ENCODE measurements at regions not wholly inside any gene's neighbourhood (a gene's known extent, or its start where the extent isn't known, plus 50 kb on each side); places are given as distances from the start of the nearest gene placed in this dataset.
"Not testable (repeated sequence)": the region's sequence is repeated elsewhere in the genome, so short reads cannot be mapped to it uniquely, and the experiment has no call there.

GRCh38 chr20:52054123-52054522, 137.5 kb downstream of the ZFP64 start:
- Histone ChIP-seq H3K79me2 (ENCODE audit: control insufficient read depth, insufficient read depth, low read length, unreplicated experiment) (no peaks in the 10 kb centered on the region), H3K27me3 (ENCODE audit: insufficient read depth, low read length) (no peaks in the 10 kb centered on the region), H3K4me1 (ENCODE audit: control insufficient read depth, insufficient read depth, low read length, unreplicated experiment) (peaks cover 5% of the 10 kb centered on the region), H2AFZ (ENCODE audit: low read length, unreplicated experiment) (no peak overlapping the region), H3K4me3 (ENCODE audit: low read depth, low read length) (no peak overlapping the region), H3K36me3 (ENCODE audit: insufficient read depth, low read length) (no peaks in the 10 kb centered on the region), H3K27ac (ENCODE audit: low read depth, low read length) (no peak overlapping the region)

GRCh38 chr20:52049001-52049731, 142.4 kb downstream of the ZFP64 start:
- Histone ChIP-seq H3K4me3 (ENCODE audit: low read depth, low read length) (no peak overlapping the region), H3K36me3 (ENCODE audit: insufficient read depth, low read length) (no peaks in the 10 kb centered on the region), H3K4me1 (ENCODE audit: control insufficient read depth, insufficient read depth, low read length, unreplicated experiment) (peaks cover 20% of the 10 kb centered on the region), H2AFZ (ENCODE audit: low read length, unreplicated experiment) (peak overlapping the region; percentile 20), H3K79me2 (ENCODE audit: control insufficient read depth, insufficient read depth, low read length, unreplicated experiment) (no peaks in the 10 kb centered on the region), H3K27ac (ENCODE audit: low read depth, low read length) (peak overlapping the region; percentile 41), H3K27me3 (ENCODE audit: insufficient read depth, low read length) (no peaks in the 10 kb centered on the region)

GRCh38 chr20:52047811-52048764, 143.5 kb downstream of the ZFP64 start:
- H3K4me3 ChIP-seq (ENCODE audit: low read depth, low read length), result no peak overlapping the region
- no peaks in the 10 kb centered on the region for H3K27me3 ChIP-seq (ENCODE audit: insufficient read depth, low read length)
- peak overlapping the region; percentile 8 for H2AFZ ChIP-seq (ENCODE audit: low read length, unreplicated experiment)
- H3K4me1 ChIP-seq (ENCODE audit: control insufficient read depth, insufficient read depth, low read length, unreplicated experiment), result peaks cover 20% of the 10 kb centered on the region
- peak overlapping the region; percentile 41; the same call in 1 of the 2 replicates for H3K27ac ChIP-seq (ENCODE audit: low read depth, low read length)
- H3K36me3 ChIP-seq (ENCODE audit: insufficient read depth, low read length), result no peaks in the 10 kb centered on the region
- no peaks in the 10 kb centered on the region for H3K79me2 ChIP-seq (ENCODE audit: control insufficient read depth, insufficient read depth, low read length, unreplicated experiment)

GRCh38 chr20:52041966-52042365, 149.6 kb downstream of the ZFP64 start:
- no peaks in the 10 kb centered on the region for H3K36me3 ChIP-seq (ENCODE audit: insufficient read depth, low read length)
- no peak overlapping the region for H2AFZ ChIP-seq (ENCODE audit: low read length, unreplicated experiment)
- no peaks in the 10 kb centered on the region for H3K4me1 ChIP-seq (ENCODE audit: control insufficient read depth, insufficient read depth, low read length, unreplicated experiment)
- H3K79me2 ChIP-seq (ENCODE audit: control insufficient read depth, insufficient read depth, low read length, unreplicated experiment), result no peaks in the 10 kb centered on the region
- H3K4me3 ChIP-seq (ENCODE audit: low read depth, low read length), result no peak overlapping the region
- no peak overlapping the region for H3K27ac ChIP-seq (ENCODE audit: low read depth, low read length)
- H3K27me3 ChIP-seq (ENCODE audit: insufficient read depth, low read length), result no peaks in the 10 kb centered on the region

GRCh38 chr20:52039790-52040189, 151.8 kb downstream of the ZFP64 start:
- Histone ChIP-seq H3K27me3 (ENCODE audit: insufficient read depth, low read length) (no peaks in the 10 kb centered on the region), H3K4me1 (ENCODE audit: control insufficient read depth, insufficient read depth, low read length, unreplicated experiment) (no peaks in the 10 kb centered on the region), H3K4me3 (ENCODE audit: low read depth, low read length) (no peak overlapping the region), H2AFZ (ENCODE audit: low read length, unreplicated experiment) (no peak overlapping the region), H3K27ac (ENCODE audit: low read depth, low read length) (no peak overlapping the region), H3K36me3 (ENCODE audit: insufficient read depth, low read length) (no peaks in the 10 kb centered on the region), H3K79me2 (ENCODE audit: control insufficient read depth, insufficient read depth, low read length, unreplicated experiment) (no peaks in the 10 kb centered on the region)

GRCh38 chr20:52038632-52039031, 152.9 kb downstream of the ZFP64 start:
- H3K4me3 ChIP-seq (ENCODE audit: low read depth, low read length); H3K79me2 ChIP-seq (ENCODE audit: control insufficient read depth, insufficient read depth, low read length, unreplicated experiment); H3K27me3 ChIP-seq (ENCODE audit: insufficient read depth, low read length); H3K27ac ChIP-seq (ENCODE audit: low read depth, low read length); H3K4me1 ChIP-seq (ENCODE audit: control insufficient read depth, insufficient read depth, low read length, unreplicated experiment); H2AFZ ChIP-seq (ENCODE audit: low read length, unreplicated experiment); H3K36me3 ChIP-seq (ENCODE audit: insufficient read depth, low read length): not testable (repeated sequence)

- H3K27me3 ChIP-seq (ENCODE audit: insufficient read depth, low read length), result no peaks in the 10 kb centered on the region
- no peak overlapping the region for H3K4me3 ChIP-seq (ENCODE audit: low read depth, low read length)
- H3K36me3 ChIP-seq (ENCODE audit: insufficient read depth, low read length), result no peaks in the 10 kb centered on the region
Measured at GRCh38 chr20:52037370-52037769, 154.2 kb downstream of the ZFP64 start.

GRCh38 chr20:52035977-52036376, 155.6 kb downstream of the ZFP64 start:
- Histone ChIP-seq H2AFZ (ENCODE audit: low read length, unreplicated experiment) (no peak overlapping the region), H3K36me3 (ENCODE audit: insufficient read depth, low read length) (no peaks in the 10 kb centered on the region), H3K79me2 (ENCODE audit: control insufficient read depth, insufficient read depth, low read length, unreplicated experiment) (no peaks in the 10 kb centered on the region), H3K27me3 (ENCODE audit: insufficient read depth, low read length) (no peaks in the 10 kb centered on the region), H3K27ac (ENCODE audit: low read depth, low read length) (no peak overlapping the region), H3K4me1 (ENCODE audit: control insufficient read depth, insufficient read depth, low read length, unreplicated experiment) (peaks cover 14% of the 10 kb centered on the region), H3K4me3 (ENCODE audit: low read depth, low read length) (no peak overlapping the region)

More at GRCh38 chr20:52037370-52037769, 154.2 kb downstream of the ZFP64 start:
- no peaks in the 10 kb centered on the region for H3K79me2 ChIP-seq (ENCODE audit: control insufficient read depth, insufficient read depth, low read length, unreplicated experiment)
- H3K4me1 ChIP-seq (ENCODE audit: control insufficient read depth, insufficient read depth, low read length, unreplicated experiment), result peaks cover under 1% of the 10 kb centered on the region
- no peak overlapping the region for H3K27ac ChIP-seq (ENCODE audit: low read depth, low read length)
- no peak overlapping the region for H2AFZ ChIP-seq (ENCODE audit: low read length, unreplicated experiment)

GRCh38 chr20:52035498-52035897, 156.1 kb downstream of the ZFP64 start:
- H3K79me2 ChIP-seq (ENCODE audit: control insufficient read depth, insufficient read depth, low read length, unreplicated experiment), result no peaks in the 10 kb centered on the region
- no peaks in the 10 kb centered on the region for H3K36me3 ChIP-seq (ENCODE audit: insufficient read depth, low read length)
- no peak overlapping the region for H2AFZ ChIP-seq (ENCODE audit: low read length, unreplicated experiment)
- no peaks in the 10 kb centered on the region for H3K27me3 ChIP-seq (ENCODE audit: insufficient read depth, low read length)
- H3K27ac ChIP-seq (ENCODE audit: low read depth, low read length), result no peak overlapping the region
- no peak overlapping the region for H3K4me3 ChIP-seq (ENCODE audit: low read depth, low read length)
- peaks cover 18% of the 10 kb centered on the region for H3K4me1 ChIP-seq (ENCODE audit: control insufficient read depth, insufficient read depth, low read length, unreplicated experiment)

- no peaks in the 10 kb centered on the region for H3K27me3 ChIP-seq (ENCODE audit: insufficient read depth, low read length)
- H2AFZ ChIP-seq (ENCODE audit: low read length, unreplicated experiment), result no peak overlapping the region
- H3K27ac ChIP-seq (ENCODE audit: low read depth, low read length), result no peak overlapping the region
- peaks cover 18% of the 10 kb centered on the region for H3K4me1 ChIP-seq (ENCODE audit: control insufficient read depth, insufficient read depth, low read length, unreplicated experiment)
- no peak overlapping the region for H3K4me3 ChIP-seq (ENCODE audit: low read depth, low read length)
- H3K79me2 ChIP-seq (ENCODE audit: control insufficient read depth, insufficient read depth, low read length, unreplicated experiment), result no peaks in the 10 kb centered on the region
- no peaks in the 10 kb centered on the region for H3K36me3 ChIP-seq (ENCODE audit: insufficient read depth, low read length)
Measured at GRCh38 chr20:52034581-52034980, 157.0 kb downstream of the ZFP64 start.
